IMR-90 (cell line): ENCODE measurements at regions not wholly inside any gene's neighbourhood (a gene's known extent, or its start where the extent isn't known, plus 50 kb on each side); places are given as distances from the start of the nearest gene placed in this dataset.

ENCODE experiments used
- ATAC-seq: fragments of 200-7000 bp; cut with Tn5 transposase; 2 replicates; pipeline ENCODE4 v1.9.1; 2020; ENCODE audit warnings: low read depth, mild to moderate bottlenecking, moderate library complexity
- BruUV-seq: library from RNA; stranded (reverse); fragments of 400-500 nt; replicated peaks from 2 replicates; lab custom pipeline; 2021; lab: Mats Ljungman, UMichigan
- CTCF ChIA-PET: fragments of 300-600 bp; formaldehyde crosslinking; extraction: SDS; loops from one replicate; lab custom pipeline; 2021; ENCODE audit warnings: antibody characterized with exemption; lab: Yijun Ruan, JAX
- POLR2A ChIA-PET: fragments of 300-600 bp; sonication (Branson Sonifier 250); formaldehyde crosslinking; loops from one replicate; lab custom pipeline; 2022; ENCODE audit warnings: antibody characterized with exemption; ENCODE audit not compliant: unreplicated experiment; lab: Charles Lee
- DNase-seq: peaks from one replicate; pipeline ENCODE4 v3.0.0; 2013
- H2AFZ ChIP-seq: replicated peaks from 2 replicates; pipeline ENCODE3; 2013; ENCODE audit warnings: low read length, mild to moderate bottlenecking; ENCODE audit not compliant: poor library complexity
- H2AK5ac ChIP-seq: 2 replicates; pipeline ENCODE4 v1.6.1; 2013; ENCODE audit warnings: low read depth, low read length, inconsistent platforms
- H2AK9ac ChIP-seq: replicated peaks from 2 replicates; pipeline ENCODE3; 2013; ENCODE audit warnings: mild to moderate bottlenecking, low read depth, low read length, moderate library complexity; ENCODE audit not compliant: poor library complexity
- H2BK120ac ChIP-seq: 2 replicates; pipeline ENCODE4 v1.6.1; 2013; ENCODE audit warnings: low read depth, low read length, inconsistent platforms
- H2BK15ac ChIP-seq: 3 replicates; pipeline ENCODE4 v1.6.1; 2013; ENCODE audit warnings: low read depth, low read length, inconsistent platforms
- H2BK20ac ChIP-seq: 2 replicates; pipeline ENCODE4 v1.6.1; 2013; ENCODE audit warnings: low read depth, mild to moderate bottlenecking, inconsistent platforms, low read length, moderate library complexity
- H2BK5ac ChIP-seq: 2 replicates; pipeline ENCODE4 v1.6.1; 2013; ENCODE audit warnings: mild to moderate bottlenecking, low read depth, low read length, inconsistent platforms; ENCODE audit not compliant: poor library complexity, severe bottlenecking
- H3K14ac ChIP-seq: replicated peaks from 2 replicates; pipeline ENCODE4 v1.6.1; 2013; ENCODE audit warnings: low read depth, low read length, inconsistent platforms
- H3K18ac ChIP-seq: 2 replicates; pipeline ENCODE4 v1.6.1; 2013; ENCODE audit warnings: low read depth, low read length, control low read depth
- H3K23ac ChIP-seq: 2 replicates; pipeline ENCODE4 v1.6.1; 2013; ENCODE audit warnings: low read depth, low read length, inconsistent platforms
- H3K27ac ChIP-seq: 2 replicates; pipeline ENCODE4 v1.5.1; 2013; ENCODE audit warnings: mild to moderate bottlenecking, control low read depth, low read length; ENCODE audit not compliant: insufficient read depth
- H3K27me3 ChIP-seq: 2 replicates; pipeline ENCODE4 v1.6.1; 2013; ENCODE audit warnings: low read length; ENCODE audit not compliant: control insufficient read depth, insufficient read depth
- H3K36me3 ChIP-seq: 2 replicates; pipeline ENCODE4 v1.6.1; 2013; ENCODE audit warnings: low read length, mixed read lengths; ENCODE audit not compliant: control insufficient read depth, insufficient read depth
- H3K4ac ChIP-seq: 2 replicates; pipeline ENCODE4 v1.6.1; 2013; ENCODE audit warnings: low read depth, low read length, inconsistent platforms
- H3K4me1 ChIP-seq: 2 replicates; pipeline ENCODE4 v1.6.1; 2013; ENCODE audit warnings: low read length, mixed read lengths; ENCODE audit not compliant: control insufficient read depth, insufficient read depth
- H3K4me2 ChIP-seq: 2 replicates; pipeline ENCODE4 v1.6.1; 2013; ENCODE audit warnings: low read depth, mild to moderate bottlenecking, control low read depth, low read length, moderate library complexity
- H3K4me3 ChIP-seq: 2 replicates; pipeline ENCODE4 v1.5.1; 2013; ENCODE audit warnings: low read depth, mild to moderate bottlenecking, control low read depth, low read length, moderate library complexity; ENCODE audit not compliant: insufficient read depth
- H3K56ac ChIP-seq: 2 replicates; pipeline ENCODE4 v1.6.1; 2013; ENCODE audit warnings: low read length, inconsistent platforms; ENCODE audit not compliant: insufficient read depth; ENCODE audit errors: extremely low read depth
- H3K79me1 ChIP-seq, 2 experiments: 2 replicates each; pipeline ENCODE4 v1.6.1; 2013; ENCODE audit warnings: low read length in 2 of 2, inconsistent platforms in 1 of 2, low read depth in 1 of 2
- H3K9ac ChIP-seq: 2 replicates; pipeline ENCODE4 v1.6.1; 2013; ENCODE audit warnings: low read depth, low read length, control low read depth
- H3K9me1 ChIP-seq: 2 replicates; pipeline ENCODE4 v1.6.1; 2013; ENCODE audit warnings: low read length, inconsistent platforms; ENCODE audit not compliant: insufficient read depth
- H3K9me3 ChIP-seq: 2 replicates; pipeline ENCODE4 v1.6.1; 2013; ENCODE audit warnings: low read length; ENCODE audit not compliant: control insufficient read depth, insufficient read depth
- H4K20me1 ChIP-seq: 2 replicates; pipeline ENCODE4 v1.6.1; 2013; ENCODE audit warnings: low read length, inconsistent platforms; ENCODE audit not compliant: insufficient read depth
- H4K5ac ChIP-seq: 2 replicates; pipeline ENCODE4 v1.6.1; 2013; ENCODE audit warnings: mild to moderate bottlenecking, low read depth, low read length, control low read depth
- H4K8ac ChIP-seq, 2 experiments: 2 replicates each; pipeline ENCODE4 v1.6.1; 2013; ENCODE audit warnings: low read depth in 2 of 2, low read length in 2 of 2, control low read depth in 1 of 2, inconsistent platforms in 1 of 2
- H4K91ac ChIP-seq: 2 replicates; pipeline ENCODE4 v1.6.1; 2013; ENCODE audit warnings: low read depth, low read length, inconsistent platforms; ENCODE audit not compliant: insufficient read depth
- CHD1 ChIP-seq: IDR thresholded peaks from 2 replicates; pipeline ENCODE4 v1.6.1; 2012; ENCODE audit warnings: low read depth, low read length, improper control_type of control experiment
- MAFK ChIP-seq: IDR thresholded peaks from 2 replicates; pipeline ENCODE4 v1.6.1; 2012; ENCODE audit warnings: low read depth, low read length, improper control_type of control experiment
- MAZ ChIP-seq: IDR thresholded peaks from 2 replicates; pipeline ENCODE4 v1.6.1; 2012; ENCODE audit warnings: low read depth, mild to moderate bottlenecking, low read length, improper control_type of control experiment, moderate library complexity, borderline replicate concordance
- RCOR1 ChIP-seq: IDR thresholded peaks from 2 replicates; pipeline ENCODE4 v1.6.1; 2012; ENCODE audit warnings: mild to moderate bottlenecking, low read length, improper control_type of control experiment; ENCODE audit not compliant: insufficient replicate concordance
- RFX5 ChIP-seq: IDR thresholded peaks from 2 replicates; pipeline ENCODE4 v1.8.0; 2012; ENCODE audit warnings: low read depth, mild to moderate bottlenecking, low read length, moderate library complexity
- WGBS, 2 experiments: methylation state at CpG; one replicate each; pipeline versions ENCODE4 v1.1.5 to v1.1.7; 2013; ENCODE audit warnings: missing lambda C conversion rate in 2 of 2; ENCODE audit not compliant: insufficient read length in 1 of 2; ENCODE audit errors: extremely low coverage in 2 of 2; 5-methylcytosine and 5-hydroxymethylcytosine counted together
- dilution Hi-C: fragments of 300-500 bp; cut with HindIII; formaldehyde crosslinking; loops from one replicate; pipeline ENCODE4 v1.14.3; 2018; ENCODE audit warnings: low sequenced_read_pairs; ENCODE audit not compliant: unreplicated experiment
- in situ Hi-C: fragments of 300-500 bp; cut with MboI; formaldehyde crosslinking; loops from 3 replicates; pipeline ENCODE4 v1.14.3; 2019; ENCODE audit warnings: low sequenced_read_pairs, inconsistent platforms, mixed read lengths
- intact Hi-C: fragments of 100-400 bp; cut with micrococcal nuclease; formaldehyde crosslinking; loops from 2 replicates; pipeline ENCODE4 v1.10.0; 2022
- TF ChIP-seq, protein P1 (sequence below): fragments of 150-350 bp; IDR thresholded peaks from 2 replicates; pipeline ENCODE4 v1.6.1; 2016; ENCODE audit warnings: low read depth, mild to moderate bottlenecking, low read length, moderate library complexity, borderline replicate concordance

DNA sequence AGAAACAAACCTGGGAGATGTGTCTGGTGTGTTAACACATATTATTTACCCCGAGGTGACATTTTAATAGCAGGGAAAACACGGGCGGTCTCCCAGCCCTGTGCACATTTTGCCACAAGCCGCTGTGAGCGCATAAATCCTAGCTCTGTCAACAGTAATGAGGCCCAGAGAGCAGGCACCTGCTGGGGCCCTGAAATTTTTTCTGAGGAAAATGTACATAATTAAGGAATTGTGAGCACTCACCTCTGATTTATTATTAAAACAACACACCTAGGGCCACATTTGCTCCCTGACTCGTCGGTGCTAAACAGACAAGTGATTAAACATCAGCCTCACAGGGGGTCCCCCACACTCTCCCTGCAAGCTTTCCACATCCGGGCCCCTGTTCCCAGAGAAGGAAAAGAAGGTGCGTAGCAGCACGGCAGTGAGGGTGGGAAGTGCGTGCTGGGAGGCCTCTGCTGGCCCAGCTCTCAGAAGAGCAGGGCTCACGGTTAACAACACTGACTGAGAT is 616.3 kb downstream of the UQCRFS1 start:
- Histone ChIP-seq H3K9me1 (no peaks in the 10 kb centered on the region), H3K4me1 (no peaks in the 10 kb centered on the region), H4K91ac (no peak overlapping the region), H3K27me3 (no peaks in the 10 kb centered on the region), H2AK5ac (no peak overlapping the region), H4K5ac (no peak overlapping the region), H3K9ac (no peak overlapping the region), H2AFZ (no peak overlapping the region), H2BK15ac (no peak overlapping the region), H2BK20ac (no peak overlapping the region), H4K8ac (no peak overlapping the region), H3K56ac (no peak overlapping the region), H3K4me2 (no peak overlapping the region), H3K9me3 (peaks cover 42% of the 10 kb centered on the region), H3K23ac (no peak overlapping the region), H4K20me1 (no peaks in the 10 kb centered on the region), H3K14ac (no peak overlapping the region), H3K4ac (no peak overlapping the region), H2AK9ac (no peak overlapping the region), H3K4me3 (no peak overlapping the region), H3K27ac (no peak overlapping the region), H2BK120ac (no peak overlapping the region), H3K79me1 (no peaks in the 10 kb centered on the region), H3K18ac (no peak overlapping the region), H3K36me3 (no peaks in the 10 kb centered on the region), H2BK5ac (no peak overlapping the region)
- BruUV-seq, result no TSS peak
- POLR2A ChIA-PET, result no interaction called here
- ATAC-seq (no peak), DNase-seq (no peak)
- CTCF ChIA-PET, result no interaction called here
- WGBS, 2 experiments, result no CpG with 5 or more reads among the region's 12 CpGs
- dilution Hi-C loops, result no loop called here
- in situ Hi-C loops, result no loop called here
- intact Hi-C loops, result no loop called here
- no peak for TF ChIP-seq MAFK
- TF ChIP-seq RFX5, result no peak
- no peak for TF ChIP-seq MAZ
- no peak for TF ChIP-seq CHD1
- TF ChIP-seq, protein P1, sequence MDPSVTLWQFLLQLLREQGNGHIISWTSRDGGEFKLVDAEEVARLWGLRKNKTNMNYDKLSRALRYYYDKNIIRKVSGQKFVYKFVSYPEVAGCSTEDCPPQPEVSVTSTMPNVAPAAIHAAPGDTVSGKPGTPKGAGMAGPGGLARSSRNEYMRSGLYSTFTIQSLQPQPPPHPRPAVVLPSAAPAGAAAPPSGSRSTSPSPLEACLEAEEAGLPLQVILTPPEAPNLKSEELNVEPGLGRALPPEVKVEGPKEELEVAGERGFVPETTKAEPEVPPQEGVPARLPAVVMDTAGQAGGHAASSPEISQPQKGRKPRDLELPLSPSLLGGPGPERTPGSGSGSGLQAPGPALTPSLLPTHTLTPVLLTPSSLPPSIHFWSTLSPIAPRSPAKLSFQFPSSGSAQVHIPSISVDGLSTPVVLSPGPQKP, result no peak
- no peak for TF ChIP-seq RCOR1
